ENCODE measurements at regions not wholly inside any gene's neighbourhood (a gene's known extent, or its start where the extent isn't known, plus 50 kb on each side); places are given as distances from the start of the nearest gene placed in this dataset.

DNA sequence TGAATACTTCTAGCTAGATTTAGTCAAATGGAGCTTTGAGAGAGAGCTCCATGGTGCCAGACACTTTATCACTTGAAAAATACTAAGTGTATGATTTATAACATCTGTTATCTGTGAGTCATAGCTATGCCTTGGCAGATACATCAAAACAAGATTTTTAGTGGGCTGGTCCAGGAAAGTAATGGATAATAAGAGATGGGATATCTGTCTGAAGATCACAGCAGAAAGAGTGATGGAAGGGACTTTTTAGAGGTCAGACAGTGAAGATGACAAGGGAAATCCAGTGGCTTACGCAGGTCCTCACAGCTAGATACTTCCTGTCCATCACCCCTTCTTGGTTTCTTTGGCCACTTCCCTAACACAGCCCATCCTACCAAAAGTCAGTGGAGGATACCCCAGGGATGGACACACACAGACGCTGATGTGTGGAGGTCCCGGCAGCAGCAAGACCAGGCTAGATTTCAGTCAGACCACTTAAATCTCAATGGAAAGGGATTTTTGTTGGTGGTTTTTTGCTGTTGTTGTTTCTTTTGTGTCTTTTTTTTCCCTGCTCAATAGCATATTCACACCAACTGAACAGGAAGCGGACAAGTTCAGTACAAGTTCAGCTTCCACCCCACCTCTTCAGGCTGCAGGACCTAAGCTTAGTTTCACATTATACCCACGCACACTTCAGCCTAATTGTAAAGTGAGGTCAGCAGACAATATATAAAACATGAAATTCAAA is 209.3 kb downstream of the ALDH8A1 start:
- no peak overlapping the region for H3K18ac ChIP-seq (ENCODE audit: extremely low read depth, low read length)
- H3K14ac ChIP-seq (ENCODE audit: insufficient read length) = no peak overlapping the region
- H2BK120ac ChIP-seq (replicated peaks; ENCODE audit: low read depth, low read length) = no peak overlapping the region
- H3K27me3 ChIP-seq (replicated peaks in 1 of 4; ENCODE audit: control insufficient read depth in 3 of 4, extremely low read depth in 1 of 4, insufficient read depth in 3 of 4, low read length in 3 of 4) = no peaks in the 10 kb centered on the region
- H2BK20ac ChIP-seq (ENCODE audit: low read length) = no peak overlapping the region
- H3K79me2 ChIP-seq (ENCODE audit: control insufficient read depth in 1 of 2, insufficient read depth in 2 of 2, low read length in 2 of 2) = no peaks in the 10 kb centered on the region
- ChIA-PET POLR2A (ENCODE audit: partially characterized antibody) (interaction anchor here (0.6 kb wide), 2 partner anchors 54 to 677 kb away, joined by 3 to 4 read pairs; no protein-coding TSS in a partner anchor), CTCF (ENCODE audit: partially characterized antibody) (interaction anchor here (0.6 to 1.5 kb wide), 17 partner anchors 9 to 573 kb away, joined by 3 to 5 read pairs (median 3); no protein-coding TSS in a partner anchor)
- no peak for FAIRE-seq
- H3K4me1 ChIP-seq (replicated peaks in 1 of 4; ENCODE audit: control insufficient read depth in 3 of 4, insufficient read depth in 4 of 4, low read length in 3 of 4) = no peaks in the 10 kb centered on the region
- no peak overlapping the region for H2BK15ac ChIP-seq (ENCODE audit: low read length)
- 92% methylated on average over 5 of the region's 5 CpGs; no CpG with 5 or more reads in 1 of the 2 experiments for WGBS, 2 experiments (ENCODE audit: extremely low coverage in 1 of 2, insufficient coverage in 1 of 2, insufficient read length in 1 of 2, insufficient replicate concordance in 2 of 2, low coverage in 1 of 2, low lambda C conversion rate in 2 of 2, missing lambda C conversion rate in 1 of 2)
- no peak overlapping the region for H3K27ac ChIP-seq (ENCODE audit: low read depth, low read length)
- no peaks in the 10 kb centered on the region for H4K20me1 ChIP-seq (replicated peaks in 1 of 2; ENCODE audit: control insufficient read depth in 1 of 2, insufficient read depth in 2 of 2, low read length in 2 of 2)
- no peak overlapping the region for H2BK5ac ChIP-seq (ENCODE audit: low read depth, low read length)
- H3K36me3 ChIP-seq (ENCODE audit: control insufficient read depth in 2 of 4, insufficient read depth in 4 of 4, low read length in 3 of 4) = no peaks in the 10 kb centered on the region
- no peak overlapping the region for H2BK12ac ChIP-seq (ENCODE audit: low read depth, low read length)
- H3K4ac ChIP-seq (replicated peaks; ENCODE audit: insufficient read length, low read depth, low read length) = no peak overlapping the region
- H4K8ac ChIP-seq (ENCODE audit: extremely low read depth, insufficient read depth, low read length) = no peak overlapping the region
- H3K4me2 ChIP-seq (ENCODE audit: insufficient read depth in 1 of 2, low read depth in 2 of 2, low read length in 2 of 2) = no peak overlapping the region
- no peaks in the 10 kb centered on the region for H3K79me1 ChIP-seq (ENCODE audit: low read depth, low read length)
- H3K9me3 ChIP-seq (ENCODE audit: insufficient read depth in 2 of 2, low read depth in 1 of 2, low read length in 1 of 2) = no peaks in the 10 kb centered on the region
- no peak overlapping the region for H3K4me3 ChIP-seq (ENCODE audit: extremely low read depth in 1 of 4, insufficient read depth in 2 of 4, low read depth in 3 of 4, low read length in 4 of 4)
- H3K56ac ChIP-seq (replicated peaks; ENCODE audit: insufficient read length, low read depth, low read length) = no peak overlapping the region
- H2AK5ac ChIP-seq (ENCODE audit: low read depth, low read length) = no peak overlapping the region; the same call in 1 of the 2 replicates
- no peak overlapping the region for H2AFZ ChIP-seq (ENCODE audit: low read length)
- no peaks in the 10 kb centered on the region for H3K23me2 ChIP-seq (ENCODE audit: low read depth, low read length)
- H3K9ac ChIP-seq (replicated peaks in 1 of 4; ENCODE audit: extremely low read depth in 1 of 4, low read depth in 3 of 4, low read length in 3 of 4) = no peak overlapping the region
- no peak overlapping the region for H4K91ac ChIP-seq (replicated peaks; ENCODE audit: insufficient read length, low read length)
- H4K5ac ChIP-seq (ENCODE audit: insufficient read length, low read depth, low read length) = no peak overlapping the region
- H3K23ac ChIP-seq (ENCODE audit: insufficient read length) = no peak overlapping the region
- no peak for DNase-seq (ENCODE audit: low read depth in 1 of 2, low spot score in 2 of 2)
- no peak for TF ChIP-seq SIRT6 (IDR thresholded peaks at IDR 0.05; ENCODE audit: low read length)
- TF ChIP-seq, protein P1, sequence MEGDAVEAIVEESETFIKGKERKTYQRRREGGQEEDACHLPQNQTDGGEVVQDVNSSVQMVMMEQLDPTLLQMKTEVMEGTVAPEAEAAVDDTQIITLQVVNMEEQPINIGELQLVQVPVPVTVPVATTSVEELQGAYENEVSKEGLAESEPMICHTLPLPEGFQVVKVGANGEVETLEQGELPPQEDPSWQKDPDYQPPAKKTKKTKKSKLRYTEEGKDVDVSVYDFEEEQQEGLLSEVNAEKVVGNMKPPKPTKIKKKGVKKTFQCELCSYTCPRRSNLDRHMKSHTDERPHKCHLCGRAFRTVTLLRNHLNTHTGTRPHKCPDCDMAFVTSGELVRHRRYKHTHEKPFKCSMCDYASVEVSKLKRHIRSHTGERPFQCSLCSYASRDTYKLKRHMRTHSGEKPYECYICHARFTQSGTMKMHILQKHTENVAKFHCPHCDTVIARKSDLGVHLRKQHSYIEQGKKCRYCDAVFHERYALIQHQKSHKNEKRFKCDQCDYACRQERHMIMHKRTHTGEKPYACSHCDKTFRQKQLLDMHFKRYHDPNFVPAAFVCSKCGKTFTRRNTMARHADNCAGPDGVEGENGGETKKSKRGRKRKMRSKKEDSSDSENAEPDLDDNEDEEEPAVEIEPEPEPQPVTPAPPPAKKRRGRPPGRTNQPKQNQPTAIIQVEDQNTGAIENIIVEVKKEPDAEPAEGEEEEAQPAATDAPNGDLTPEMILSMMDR (IDR thresholded peaks at IDR 0.05; ENCODE audit: control extremely low read depth in 1 of 3, insufficient read depth in 1 of 3, low read depth in 1 of 3, low read length in 3 of 3) = no peak
- TF ChIP-seq RFX5 (IDR thresholded peaks at IDR 0.05; ENCODE audit: borderline replicate concordance, low read depth, low read length) = no peak
- TF ChIP-seq CTBP2 (IDR thresholded peaks at IDR 0.05; ENCODE audit: borderline replicate concordance, insufficient read depth, insufficient read length, low read length) = no peak
- TF ChIP-seq JUN (IDR thresholded peaks at IDR 0.05; ENCODE audit: low read depth, low read length) = no peak
- no peak for TF ChIP-seq KDM1A (IDR thresholded peaks at IDR 0.05; ENCODE audit: borderline replicate concordance, low read length)
- no peak for TF ChIP-seq ASH2L (IDR thresholded peaks at IDR 0.05; ENCODE audit: low read length)
- TF ChIP-seq BCL11A (IDR thresholded peaks at IDR 0.05; ENCODE audit: low read depth in 2 of 2, low read length in 2 of 2) = no peak
- TF ChIP-seq, protein P2, sequence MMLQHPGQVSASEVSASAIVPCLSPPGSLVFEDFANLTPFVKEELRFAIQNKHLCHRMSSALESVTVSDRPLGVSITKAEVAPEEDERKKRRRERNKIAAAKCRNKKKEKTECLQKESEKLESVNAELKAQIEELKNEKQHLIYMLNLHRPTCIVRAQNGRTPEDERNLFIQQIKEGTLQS (IDR thresholded peaks at IDR 0.05; ENCODE audit: insufficient read depth, low read depth, low read length) = no peak
- no peak for TF ChIP-seq BRCA1 (IDR thresholded peaks at IDR 0.05; ENCODE audit: low read depth, low read length)
